ENCODE measurements at regions not wholly inside any gene's neighbourhood (a gene's known extent, or its start where the extent isn't known, plus 50 kb on each side); places are given as distances from the start of the nearest gene placed in this dataset.

GRCh38 chr6:43997345-43997677 lies 129.9 kb downstream of the MRPL14 start:
- no peak for DNase-seq (ENCODE audit: low spot score)
- Mint-ChIP-seq H3K4me3 (no peak overlapping the region), H3K27me3 (ENCODE audit: low read depth) (peaks cover 11% of the 10 kb centered on the region), H3K27ac (no peak overlapping the region), H3K36me3 (ENCODE audit: low read depth) (no peaks in the 10 kb centered on the region), H3K9me3 (no peaks in the 10 kb centered on the region), H3K4me1 (ENCODE audit: low read depth) (peaks cover 10% of the 10 kb centered on the region)

- H3K27ac Mint-ChIP-seq, result no peak overlapping the region
- no peaks in the 10 kb centered on the region for H3K36me3 Mint-ChIP-seq (ENCODE audit: low read depth)
- no peak overlapping the region for H3K4me3 Mint-ChIP-seq
- H3K27me3 Mint-ChIP-seq (ENCODE audit: low read depth), result peaks cover 9% of the 10 kb centered on the region
- peaks cover 10% of the 10 kb centered on the region for H3K4me1 Mint-ChIP-seq (ENCODE audit: low read depth)
- DNase-seq (ENCODE audit: low spot score), result no peak
- H3K9me3 Mint-ChIP-seq, result no peaks in the 10 kb centered on the region
These were observed 130.5 kb downstream of the MRPL14 start for GRCh38 chr6:43996618-43997344.

- Mint-ChIP-seq H3K4me1 (ENCODE audit: low read depth) (no peaks in the 10 kb centered on the region), H3K27me3 (ENCODE audit: low read depth) (peaks cover 6% of the 10 kb centered on the region), H3K36me3 (ENCODE audit: low read depth) (no peaks in the 10 kb centered on the region), H3K9me3 (no peaks in the 10 kb centered on the region), H3K27ac (no peak overlapping the region), H3K4me3 (no peak overlapping the region)
- no peak for DNase-seq (ENCODE audit: low spot score)
These were observed 132.1 kb downstream of the MRPL14 start for GRCh38 chr6:43995137-43995536.

GRCh38 chr6:43993881-43994523 lies 133.2 kb downstream of the MRPL14 start:
- no peak overlapping the region for H3K27ac Mint-ChIP-seq
- H3K9me3 Mint-ChIP-seq, result no peaks in the 10 kb centered on the region
- no peak overlapping the region for H3K4me3 Mint-ChIP-seq
- no peaks in the 10 kb centered on the region for H3K4me1 Mint-ChIP-seq (ENCODE audit: low read depth)
- DNase-seq (ENCODE audit: low spot score), result no peak
- peaks cover 6% of the 10 kb centered on the region for H3K27me3 Mint-ChIP-seq (ENCODE audit: low read depth)
- H3K36me3 Mint-ChIP-seq (ENCODE audit: low read depth), result no peaks in the 10 kb centered on the region

- Mint-ChIP-seq H3K27me3 (ENCODE audit: low read depth) (peaks cover 6% of the 10 kb centered on the region), H3K4me3 (no peak overlapping the region), H3K4me1 (ENCODE audit: low read depth) (no peaks in the 10 kb centered on the region), H3K27ac (no peak overlapping the region), H3K9me3 (no peaks in the 10 kb centered on the region), H3K36me3 (ENCODE audit: low read depth) (no peaks in the 10 kb centered on the region)
- no peak for DNase-seq (ENCODE audit: low spot score)
These were observed 134.2 kb downstream of the MRPL14 start for GRCh38 chr6:43992783-43993644.

GRCh38 chr6:43992126-43992663 lies 135.1 kb downstream of the MRPL14 start:
- no peak overlapping the region for H3K27ac Mint-ChIP-seq
- H3K4me3 Mint-ChIP-seq, result no peak overlapping the region
- H3K36me3 Mint-ChIP-seq (ENCODE audit: low read depth), result no peaks in the 10 kb centered on the region
- H3K4me1 Mint-ChIP-seq (ENCODE audit: low read depth), result no peaks in the 10 kb centered on the region
- no peaks in the 10 kb centered on the region for H3K9me3 Mint-ChIP-seq
- peaks cover 6% of the 10 kb centered on the region for H3K27me3 Mint-ChIP-seq (ENCODE audit: low read depth)
- DNase-seq (ENCODE audit: low spot score), result no peak

- Mint-ChIP-seq H3K9me3 (no peaks in the 10 kb centered on the region), H3K4me1 (ENCODE audit: low read depth) (no peaks in the 10 kb centered on the region), H3K27me3 (ENCODE audit: low read depth) (peaks cover 3% of the 10 kb centered on the region), H3K27ac (no peak overlapping the region), H3K36me3 (ENCODE audit: low read depth) (no peaks in the 10 kb centered on the region), H3K4me3 (no peak overlapping the region)
- DNase-seq (ENCODE audit: low spot score), result no peak
These were observed 136.3 kb downstream of the MRPL14 start for GRCh38 chr6:43990627-43991619.

GRCh38 chr6:43990275-43990626 lies 137.0 kb downstream of the MRPL14 start:
- no peak for DNase-seq (ENCODE audit: low spot score)
- H3K27ac Mint-ChIP-seq, result no peak overlapping the region
- no peaks in the 10 kb centered on the region for H3K27me3 Mint-ChIP-seq (ENCODE audit: low read depth)
- no peaks in the 10 kb centered on the region for H3K9me3 Mint-ChIP-seq
- H3K36me3 Mint-ChIP-seq (ENCODE audit: low read depth), result no peaks in the 10 kb centered on the region
- H3K4me3 Mint-ChIP-seq, result no peak overlapping the region
- no peaks in the 10 kb centered on the region for H3K4me1 Mint-ChIP-seq (ENCODE audit: low read depth)

- Mint-ChIP-seq H3K4me1 (ENCODE audit: low read depth) (no peaks in the 10 kb centered on the region), H3K36me3 (ENCODE audit: low read depth) (no peaks in the 10 kb centered on the region), H3K4me3 (no peak overlapping the region), H3K27ac (no peak overlapping the region), H3K9me3 (no peaks in the 10 kb centered on the region), H3K27me3 (ENCODE audit: low read depth) (no peaks in the 10 kb centered on the region)
- no peak for DNase-seq (ENCODE audit: low spot score)
These were observed 137.6 kb downstream of the MRPL14 start for GRCh38 chr6:43989581-43990146.

- no peak for DNase-seq (ENCODE audit: low spot score)
- H3K27me3 Mint-ChIP-seq (ENCODE audit: low read depth), result peaks cover 3% of the 10 kb centered on the region
- H3K36me3 Mint-ChIP-seq (ENCODE audit: low read depth), result no peaks in the 10 kb centered on the region
- H3K27ac Mint-ChIP-seq, result no peak overlapping the region
- H3K9me3 Mint-ChIP-seq, result no peaks in the 10 kb centered on the region
- no peak overlapping the region for H3K4me3 Mint-ChIP-seq
- no peaks in the 10 kb centered on the region for H3K4me1 Mint-ChIP-seq (ENCODE audit: low read depth)
These were observed 138.5 kb downstream of the MRPL14 start for GRCh38 chr6:43988801-43989200.

- H3K9me3 Mint-ChIP-seq, result no peaks in the 10 kb centered on the region
- DNase-seq (ENCODE audit: low spot score), result no peak
- no peaks in the 10 kb centered on the region for H3K4me1 Mint-ChIP-seq (ENCODE audit: low read depth)
- no peak overlapping the region for H3K4me3 Mint-ChIP-seq
- peaks cover 3% of the 10 kb centered on the region for H3K27me3 Mint-ChIP-seq (ENCODE audit: low read depth)
- no peaks in the 10 kb centered on the region for H3K36me3 Mint-ChIP-seq (ENCODE audit: low read depth)
- H3K27ac Mint-ChIP-seq, result no peak overlapping the region
These were observed 139.3 kb downstream of the MRPL14 start for GRCh38 chr6:43987838-43988439.

GRCh38 chr6:43986177-43986825 lies 141.0 kb downstream of the MRPL14 start:
- H3K9me3 Mint-ChIP-seq, result no peaks in the 10 kb centered on the region
- H3K4me3 Mint-ChIP-seq, result no peak overlapping the region
- peaks cover 3% of the 10 kb centered on the region for H3K27me3 Mint-ChIP-seq (ENCODE audit: low read depth)
- no peaks in the 10 kb centered on the region for H3K4me1 Mint-ChIP-seq (ENCODE audit: low read depth)
- no peak for DNase-seq (ENCODE audit: low spot score)
- no peaks in the 10 kb centered on the region for H3K36me3 Mint-ChIP-seq (ENCODE audit: low read depth)
- no peak overlapping the region for H3K27ac Mint-ChIP-seq
